Nephron (organoid): ENCODE measurements at regions not wholly inside any gene's neighbourhood (a gene's known extent, or its start where the extent isn't known, plus 50 kb on each side); places are given as distances from the start of the nearest gene placed in this dataset.

Experiments used
- H3K27ac Mint-ChIP-seq, 3 experiments: 2 replicates each; pipeline ENCODE4 v1.8.0; 2020; ENCODE audit warnings: mixed read lengths in 3 of 3, mild to moderate bottlenecking in 2 of 3, moderate library complexity in 1 of 3
- H3K27me3 Mint-ChIP-seq: 2 replicates; pipeline ENCODE4 v1.8.0; 2021; ENCODE audit warnings: low read depth, mild to moderate bottlenecking, moderate library complexity, mixed read lengths
- H3K36me3 Mint-ChIP-seq: 2 replicates; pipeline ENCODE4 v1.8.0; 2020; ENCODE audit warnings: low read depth, mixed read lengths
- H3K4me1 Mint-ChIP-seq: 2 replicates; pipeline ENCODE4 v1.8.0; 2020; ENCODE audit warnings: mixed read lengths
- H3K4me3 Mint-ChIP-seq, 3 experiments: 2 replicates each; pipeline ENCODE4 v1.8.0; 2020; ENCODE audit warnings: mild to moderate bottlenecking in 3 of 3, mixed read lengths in 3 of 3, moderate library complexity in 2 of 3
- H3K9me3 Mint-ChIP-seq: 2 replicates; pipeline ENCODE4 v1.8.0; 2020; ENCODE audit warnings: mixed read lengths
- TF ChIP-seq, protein P1 (sequence below), 3 experiments: fragments of 200-600 bp; sonication (generic); IDR thresholded peaks; one replicate each; pipeline ENCODE4 v1.5.0; 2021; ENCODE audit warnings: antibody characterized with exemption in 3 of 3; ENCODE audit not compliant: unreplicated experiment in 3 of 3

DNA sequence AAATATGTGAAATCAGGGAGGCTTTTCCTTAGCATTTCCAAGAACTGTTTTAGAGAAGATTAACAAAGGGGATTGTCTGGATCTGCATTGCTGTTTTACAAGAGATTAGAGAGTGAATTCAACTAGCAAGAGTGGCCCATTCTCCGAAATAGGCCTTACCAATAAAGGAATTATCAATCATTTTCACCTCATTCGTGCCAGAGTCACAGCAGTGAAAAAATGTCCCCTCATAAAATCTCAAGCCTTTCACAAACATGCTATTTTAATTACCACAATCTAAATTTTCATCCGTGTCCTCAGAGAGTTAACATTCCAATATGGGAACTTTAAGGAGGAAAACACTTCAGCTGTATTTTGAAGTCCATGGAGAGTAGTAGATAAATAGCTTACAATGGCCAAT is 979.6 kb downstream of the RPA4 start:
- Mint-ChIP-seq H3K27me3 (no peaks in the 10 kb centered on the region), H3K4me1 (no peaks in the 10 kb centered on the region), H3K9me3 (no peaks in the 10 kb centered on the region), H3K27ac (no peak overlapping the region), H3K4me3 (no peak overlapping the region), H3K36me3 (no peaks in the 10 kb centered on the region)
- TF ChIP-seq, protein P1, sequence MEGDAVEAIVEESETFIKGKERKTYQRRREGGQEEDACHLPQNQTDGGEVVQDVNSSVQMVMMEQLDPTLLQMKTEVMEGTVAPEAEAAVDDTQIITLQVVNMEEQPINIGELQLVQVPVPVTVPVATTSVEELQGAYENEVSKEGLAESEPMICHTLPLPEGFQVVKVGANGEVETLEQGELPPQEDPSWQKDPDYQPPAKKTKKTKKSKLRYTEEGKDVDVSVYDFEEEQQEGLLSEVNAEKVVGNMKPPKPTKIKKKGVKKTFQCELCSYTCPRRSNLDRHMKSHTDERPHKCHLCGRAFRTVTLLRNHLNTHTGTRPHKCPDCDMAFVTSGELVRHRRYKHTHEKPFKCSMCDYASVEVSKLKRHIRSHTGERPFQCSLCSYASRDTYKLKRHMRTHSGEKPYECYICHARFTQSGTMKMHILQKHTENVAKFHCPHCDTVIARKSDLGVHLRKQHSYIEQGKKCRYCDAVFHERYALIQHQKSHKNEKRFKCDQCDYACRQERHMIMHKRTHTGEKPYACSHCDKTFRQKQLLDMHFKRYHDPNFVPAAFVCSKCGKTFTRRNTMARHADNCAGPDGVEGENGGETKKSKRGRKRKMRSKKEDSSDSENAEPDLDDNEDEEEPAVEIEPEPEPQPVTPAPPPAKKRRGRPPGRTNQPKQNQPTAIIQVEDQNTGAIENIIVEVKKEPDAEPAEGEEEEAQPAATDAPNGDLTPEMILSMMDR (IDR thresholded peaks at IDR 0.05; ENCODE audit: unreplicated experiment in 3 of 3), result no peak

DNA sequence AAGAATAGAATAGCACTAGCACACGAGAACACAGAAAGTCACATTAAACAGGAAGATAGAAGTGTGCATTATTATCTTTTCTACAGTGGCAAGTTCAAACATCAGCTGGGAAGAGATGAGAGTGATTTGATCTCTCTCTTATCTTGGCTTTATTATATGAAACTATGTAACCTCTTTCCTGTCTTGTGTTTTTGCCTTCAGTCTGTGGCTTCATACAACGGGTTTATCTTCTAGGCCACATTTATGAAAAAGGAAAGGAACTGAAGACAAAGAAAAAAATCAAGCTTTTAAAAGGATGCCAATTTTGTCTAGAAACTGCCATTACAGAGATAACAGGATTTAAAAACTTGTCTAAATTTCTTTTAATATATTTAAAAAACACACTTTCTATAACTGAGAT is 983.6 kb downstream of the RPA4 start:
- no peak overlapping the region for H3K27ac Mint-ChIP-seq
- H3K9me3 Mint-ChIP-seq, result no peaks in the 10 kb centered on the region
- TF ChIP-seq, protein P1 (IDR thresholded peaks at IDR 0.05; ENCODE audit: unreplicated experiment in 3 of 3), result no peak
- H3K4me1 Mint-ChIP-seq, result no peaks in the 10 kb centered on the region
- H3K36me3 Mint-ChIP-seq, result no peaks in the 10 kb centered on the region
- H3K4me3 Mint-ChIP-seq, result no peak overlapping the region
- no peaks in the 10 kb centered on the region for H3K27me3 Mint-ChIP-seq

DNA sequence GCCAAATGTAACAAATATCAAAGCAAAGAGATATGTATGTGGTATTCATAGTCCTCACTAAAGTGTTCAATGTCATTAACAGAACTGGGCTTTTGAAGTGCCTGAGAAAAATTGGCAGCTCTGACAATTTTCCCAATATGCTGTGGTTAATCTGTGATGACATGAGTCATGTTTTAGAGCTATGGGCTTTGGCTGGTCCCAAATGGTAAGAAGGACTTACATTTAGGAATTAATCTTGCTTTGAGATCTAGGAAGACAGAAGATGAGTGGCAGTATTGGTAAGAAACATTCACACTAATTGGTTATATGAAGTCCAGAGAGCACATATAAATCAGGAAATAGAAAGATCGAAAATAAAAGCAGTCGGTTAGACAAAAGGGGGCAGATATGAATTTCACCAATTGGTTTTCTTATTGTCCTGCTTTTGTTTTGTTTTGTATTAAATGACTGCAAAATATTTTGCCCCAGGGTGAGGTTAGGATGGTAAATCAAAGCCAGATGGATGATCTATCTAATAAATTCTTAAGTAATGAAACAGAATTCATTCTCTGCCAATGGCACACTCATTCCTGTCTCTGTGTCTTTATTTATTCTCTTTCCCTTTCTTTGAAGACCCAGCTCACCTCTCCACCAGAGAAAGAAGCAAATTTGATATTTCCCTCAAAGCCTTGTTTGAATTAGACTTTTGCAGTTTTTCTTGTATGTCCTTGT is 993.1 kb downstream of the RPA4 start:
- no peaks in the 10 kb centered on the region for H3K9me3 Mint-ChIP-seq
- H3K4me1 Mint-ChIP-seq, result no peaks in the 10 kb centered on the region
- H3K36me3 Mint-ChIP-seq, result no peaks in the 10 kb centered on the region
- TF ChIP-seq, protein P1 (IDR thresholded peaks at IDR 0.05; ENCODE audit: unreplicated experiment in 3 of 3), result no peak
- no peak overlapping the region for H3K4me3 Mint-ChIP-seq
- no peak overlapping the region for H3K27ac Mint-ChIP-seq
- no peaks in the 10 kb centered on the region for H3K27me3 Mint-ChIP-seq

DNA sequence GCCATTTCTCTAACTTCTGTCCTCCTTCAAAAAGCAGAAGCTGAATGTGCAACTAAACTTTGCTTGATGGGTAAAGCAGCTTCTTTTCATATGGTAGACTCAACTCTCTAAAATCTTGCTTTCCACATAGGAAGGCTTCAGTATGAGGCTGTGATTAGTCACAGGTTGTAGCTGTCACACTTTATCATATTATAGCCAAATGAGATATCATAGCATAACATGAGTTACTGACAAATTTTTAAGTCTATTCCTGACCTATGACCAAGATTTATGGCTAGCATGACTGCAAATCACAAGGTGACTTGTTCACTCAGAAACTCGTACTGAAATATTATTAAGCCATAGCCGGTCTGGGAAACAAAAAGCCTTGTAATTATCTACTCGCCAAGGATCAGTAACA is 998.6 kb downstream of the RPA4 start:
- Mint-ChIP-seq H3K4me3 (no peak overlapping the region), H3K27me3 (no peaks in the 10 kb centered on the region), H3K9me3 (no peaks in the 10 kb centered on the region), H3K36me3 (no peaks in the 10 kb centered on the region), H3K27ac (no peak overlapping the region), H3K4me1 (no peaks in the 10 kb centered on the region)
- TF ChIP-seq, protein P1 (IDR thresholded peaks at IDR 0.05; ENCODE audit: unreplicated experiment in 3 of 3), result no peak

DNA sequence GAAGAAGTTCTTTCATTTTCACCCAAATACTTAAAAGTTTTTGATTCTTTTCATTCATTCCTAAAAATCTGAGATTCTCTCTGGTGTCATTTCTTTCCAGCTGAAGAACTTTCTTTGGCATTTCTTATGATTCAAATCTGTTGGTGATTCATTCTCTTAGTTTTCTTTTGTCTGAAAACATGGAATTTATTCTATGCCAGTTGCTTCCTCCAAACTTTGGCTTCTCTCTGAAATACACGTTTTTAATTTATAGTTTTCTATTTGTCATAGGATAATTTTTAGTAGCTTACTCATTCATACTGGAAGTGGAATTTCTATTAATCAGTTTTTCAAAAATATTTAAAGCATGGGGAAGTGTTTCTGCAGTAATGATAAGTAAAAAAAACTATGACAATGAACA is 1012.0 kb downstream of the RPA4 start:
- H3K4me1 Mint-ChIP-seq, result no peaks in the 10 kb centered on the region
- H3K27ac Mint-ChIP-seq, result no peak overlapping the region
- H3K4me3 Mint-ChIP-seq, result no peak overlapping the region
- no peaks in the 10 kb centered on the region for H3K36me3 Mint-ChIP-seq
- no peaks in the 10 kb centered on the region for H3K27me3 Mint-ChIP-seq
- TF ChIP-seq, protein P1 (IDR thresholded peaks at IDR 0.05; ENCODE audit: unreplicated experiment in 3 of 3), result no peak
- H3K9me3 Mint-ChIP-seq, result peaks cover 17% of the 10 kb centered on the region

DNA sequence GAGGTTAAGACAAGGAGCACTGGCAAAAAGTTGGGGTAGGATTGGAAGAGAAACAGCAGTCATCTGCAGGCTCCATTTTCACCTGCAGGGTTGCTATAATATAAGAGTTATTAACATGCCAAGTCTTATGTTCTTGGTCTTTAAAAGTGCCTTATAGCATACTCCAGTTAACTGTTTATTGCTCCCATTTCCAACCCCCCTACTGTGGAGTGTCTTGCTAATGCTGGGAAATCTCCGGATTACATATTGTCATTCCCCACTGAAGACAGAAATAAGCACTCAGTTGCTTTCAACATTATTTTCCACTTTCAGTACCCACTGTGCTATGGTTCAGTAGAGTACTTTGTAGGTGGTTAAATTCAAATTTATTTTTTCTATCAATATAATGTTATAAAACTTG is 1014.3 kb downstream of the RPA4 start:
- no peaks in the 10 kb centered on the region for H3K27me3 Mint-ChIP-seq
- no peaks in the 10 kb centered on the region for H3K4me1 Mint-ChIP-seq
- H3K36me3 Mint-ChIP-seq, result no peaks in the 10 kb centered on the region
- no peak overlapping the region for H3K4me3 Mint-ChIP-seq
- H3K27ac Mint-ChIP-seq, result no peak overlapping the region
- TF ChIP-seq, protein P1 (IDR thresholded peaks at IDR 0.05; ENCODE audit: unreplicated experiment in 3 of 3), result no peak
- peaks cover 2% of the 10 kb centered on the region for H3K9me3 Mint-ChIP-seq
